ENCODE measurements at regions not wholly inside any gene's neighbourhood (a gene's known extent, or its start where the extent isn't known, plus 50 kb on each side); places are given as distances from the start of the nearest gene placed in this dataset.

DNA sequence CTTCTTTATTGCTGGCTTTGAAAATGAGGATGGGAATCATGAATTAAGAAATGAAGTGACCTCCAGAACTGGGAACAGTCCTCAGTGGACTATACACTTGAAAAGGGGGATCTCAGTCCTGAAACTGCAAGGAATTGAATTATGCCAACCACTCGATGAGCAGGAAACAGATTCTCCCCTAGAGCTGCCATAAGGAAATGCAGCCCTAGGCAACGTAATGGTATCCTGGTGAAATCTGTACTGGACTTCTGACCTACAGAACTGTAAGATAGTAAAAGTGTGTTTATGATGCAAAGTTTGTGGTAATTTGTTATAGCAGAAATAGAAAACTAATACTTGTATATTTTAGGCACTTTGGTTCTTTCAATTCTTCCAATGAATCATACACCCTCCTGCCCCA is 236.4 kb upstream of the TAC1 start:
- TF ChIP-seq POLR2AphosphoS5 (IDR thresholded peaks at IDR 0.05; ENCODE audit: low read depth, low read length): no peak
- no peak for TF ChIP-seq MAFK (IDR thresholded peaks at IDR 0.05; ENCODE audit: low read depth, low read length)
- TF ChIP-seq TBP (IDR thresholded peaks at IDR 0.05; ENCODE audit: low read depth, low read length): no peak
- TF ChIP-seq POLR2A (IDR thresholded peaks at IDR 0.05; ENCODE audit: control extremely low read depth in 1 of 2, low read depth in 2 of 2, low read length in 2 of 2): no peak
- no peak for TF ChIP-seq NANOG (IDR thresholded peaks at IDR 0.05; ENCODE audit: insufficient read depth, low read depth, low read length, poor library complexity, severe bottlenecking)
- no peak for TF ChIP-seq YY1 (IDR thresholded peaks at IDR 0.05; ENCODE audit: low read depth, low read length)
- no peak for TF ChIP-seq CEBPB (IDR thresholded peaks at IDR 0.05; ENCODE audit: low read depth, low read length)
- no peak for TF ChIP-seq RAD21 (IDR thresholded peaks at IDR 0.05 in 1 of 2, conservative IDR thresholded peaks at IDR 0.05 in 1 of 2; ENCODE audit: low read depth in 2 of 2, low read length in 2 of 2)
- TF ChIP-seq EZH2 (IDR thresholded peaks at IDR 0.05; ENCODE audit: low read depth, low read length, severe bottlenecking): no peak
- TF ChIP-seq, protein P1, sequence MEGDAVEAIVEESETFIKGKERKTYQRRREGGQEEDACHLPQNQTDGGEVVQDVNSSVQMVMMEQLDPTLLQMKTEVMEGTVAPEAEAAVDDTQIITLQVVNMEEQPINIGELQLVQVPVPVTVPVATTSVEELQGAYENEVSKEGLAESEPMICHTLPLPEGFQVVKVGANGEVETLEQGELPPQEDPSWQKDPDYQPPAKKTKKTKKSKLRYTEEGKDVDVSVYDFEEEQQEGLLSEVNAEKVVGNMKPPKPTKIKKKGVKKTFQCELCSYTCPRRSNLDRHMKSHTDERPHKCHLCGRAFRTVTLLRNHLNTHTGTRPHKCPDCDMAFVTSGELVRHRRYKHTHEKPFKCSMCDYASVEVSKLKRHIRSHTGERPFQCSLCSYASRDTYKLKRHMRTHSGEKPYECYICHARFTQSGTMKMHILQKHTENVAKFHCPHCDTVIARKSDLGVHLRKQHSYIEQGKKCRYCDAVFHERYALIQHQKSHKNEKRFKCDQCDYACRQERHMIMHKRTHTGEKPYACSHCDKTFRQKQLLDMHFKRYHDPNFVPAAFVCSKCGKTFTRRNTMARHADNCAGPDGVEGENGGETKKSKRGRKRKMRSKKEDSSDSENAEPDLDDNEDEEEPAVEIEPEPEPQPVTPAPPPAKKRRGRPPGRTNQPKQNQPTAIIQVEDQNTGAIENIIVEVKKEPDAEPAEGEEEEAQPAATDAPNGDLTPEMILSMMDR (IDR thresholded peaks at IDR 0.05; ENCODE audit: control extremely low read depth in 1 of 3, insufficient read depth in 1 of 3, low read depth in 1 of 3, low read length in 3 of 3): no peak
- no peak for TF ChIP-seq EP300 (IDR thresholded peaks at IDR 0.05; ENCODE audit: borderline replicate concordance in 1 of 2, low read depth in 2 of 2, low read length in 2 of 2)
- TF ChIP-seq, protein P2, sequence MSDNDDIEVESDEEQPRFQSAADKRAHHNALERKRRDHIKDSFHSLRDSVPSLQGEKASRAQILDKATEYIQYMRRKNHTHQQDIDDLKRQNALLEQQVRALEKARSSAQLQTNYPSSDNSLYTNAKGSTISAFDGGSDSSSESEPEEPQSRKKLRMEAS (IDR thresholded peaks at IDR 0.05): no peak
- TF ChIP-seq, protein P3, sequence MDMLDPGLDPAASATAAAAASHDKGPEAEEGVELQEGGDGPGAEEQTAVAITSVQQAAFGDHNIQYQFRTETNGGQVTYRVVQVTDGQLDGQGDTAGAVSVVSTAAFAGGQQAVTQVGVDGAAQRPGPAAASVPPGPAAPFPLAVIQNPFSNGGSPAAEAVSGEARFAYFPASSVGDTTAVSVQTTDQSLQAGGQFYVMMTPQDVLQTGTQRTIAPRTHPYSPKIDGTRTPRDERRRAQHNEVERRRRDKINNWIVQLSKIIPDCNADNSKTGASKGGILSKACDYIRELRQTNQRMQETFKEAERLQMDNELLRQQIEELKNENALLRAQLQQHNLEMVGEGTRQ (IDR thresholded peaks at IDR 0.05; ENCODE audit: low read length): no peak
